ENCODE measurements at regions not wholly inside any gene's neighbourhood (a gene's known extent, or its start where the extent isn't known, plus 50 kb on each side); places are given as distances from the start of the nearest gene placed in this dataset.
"Not testable (repeated sequence)": the region's sequence is repeated elsewhere in the genome, so short reads cannot be mapped to it uniquely, and the experiment has no call there.

- peak; percentile 87 for DNase-seq (ENCODE audit: low spot score)
These were observed 929.2 kb downstream of the SLC4A3 start for GRCh38 chr2:220556658-220557057.

- DNase-seq (ENCODE audit: low spot score) = no peak
These were observed 932.8 kb downstream of the SLC4A3 start for GRCh38 chr2:220560192-220560591.

GRCh38 chr2:220562375-220563140 is 935.1 kb downstream of the SLC4A3 start:
- no peak for DNase-seq (ENCODE audit: low spot score)

- no peak for DNase-seq (ENCODE audit: low spot score)
These were observed 940.9 kb downstream of the SLC4A3 start for GRCh38 chr2:220568296-220568695.

GRCh38 chr2:220569112-220569897 is 941.9 kb downstream of the SLC4A3 start:
- no peak for DNase-seq (ENCODE audit: low spot score)

GRCh38 chr2:220572385-220572784 is 945.0 kb downstream of the SLC4A3 start:
- no peak for DNase-seq (ENCODE audit: low spot score)

GRCh38 chr2:220574038-220574437 is 946.6 kb downstream of the SLC4A3 start:
- DNase-seq (ENCODE audit: low spot score) = no peak

GRCh38 chr2:220575963-220576362 is 948.5 kb downstream of the SLC4A3 start:
- DNase-seq (ENCODE audit: low spot score) = no peak

GRCh38 chr2:220579452-220579851 is 952.0 kb downstream of the SLC4A3 start:
- no peak for DNase-seq (ENCODE audit: low spot score)

- DNase-seq (ENCODE audit: low spot score) = no peak
These were observed 952.7 kb downstream of the SLC4A3 start for GRCh38 chr2:220580113-220580512.

GRCh38 chr2:220583725-220584124 is 956.3 kb downstream of the SLC4A3 start:
- no peak for DNase-seq (ENCODE audit: low spot score)

GRCh38 chr2:220585241-220585640 is 957.8 kb downstream of the SLC4A3 start:
- DNase-seq (ENCODE audit: low spot score) = no peak

GRCh38 chr2:220586980-220587530 is 959.6 kb downstream of the SLC4A3 start:
- DNase-seq (ENCODE audit: low spot score) = no peak

- no peak for DNase-seq (ENCODE audit: low spot score)
These were observed 960.7 kb downstream of the SLC4A3 start for GRCh38 chr2:220588148-220588547.

- DNase-seq (ENCODE audit: low spot score) = peak; percentile 6
These were observed 963.0 kb downstream of the SLC4A3 start for GRCh38 chr2:220590476-220590875.

GRCh38 chr2:220593526-220593925 is 966.1 kb downstream of the SLC4A3 start:
- no peak for DNase-seq (ENCODE audit: low spot score)

GRCh38 chr2:220601674-220602073 is 970.4 kb downstream of the EPHA4 start:
- DNase-seq (ENCODE audit: low spot score) = no peak

- not testable (repeated sequence) for DNase-seq (ENCODE audit: low spot score)
These were observed 959.1 kb downstream of the EPHA4 start for GRCh38 chr2:220613004-220613403.

- DNase-seq (ENCODE audit: low spot score) = no peak
These were observed 958.0 kb downstream of the EPHA4 start for GRCh38 chr2:220614064-220614463.

GRCh38 chr2:220619525-220620220 is 952.4 kb downstream of the EPHA4 start:
- peak; percentile 40 for DNase-seq (ENCODE audit: low spot score)

- DNase-seq (ENCODE audit: low spot score) = no peak
These were observed 945.5 kb downstream of the EPHA4 start for GRCh38 chr2:220626603-220627002.

- DNase-seq (ENCODE audit: low spot score) = no peak
These were observed 943.9 kb downstream of the EPHA4 start for GRCh38 chr2:220628252-220628651.

Measured in kidney tubule cell (primary cell).